RWPE2 (cell line): ENCODE measurements at regions not wholly inside any gene's neighbourhood (a gene's known extent, or its start where the extent isn't known, plus 50 kb on each side); places are given as distances from the start of the nearest gene placed in this dataset.
A peak's percentile ranks its signal among the peaks of the same experiment; 100 is the strongest.

Experiments used
- ATAC-seq: fragments of 200-7000 bp; cut with Tn5 transposase; 3 replicates; pipeline ENCODE4 v1.9.1; 2021; ENCODE audit warnings: low read depth
- DNase-seq: peaks from one replicate; pipeline ENCODE4 v3.0.0-alpha.2; 2020; ENCODE audit warnings: low spot score
- H3K27ac ChIP-seq: fragments of 450-650 bp; 2 replicates; pipeline ENCODE4 v1.5.1; 2017; ENCODE audit warnings: mild to moderate bottlenecking; ENCODE audit not compliant: poor library complexity, severe bottlenecking
- H3K27me3 ChIP-seq: fragments of 250-450 bp; sonication (Bioruptor Pico); 2 replicates; pipeline ENCODE4 v1.5.1; 2021; ENCODE audit warnings: mild to moderate bottlenecking, moderate library complexity; ENCODE audit not compliant: insufficient read depth, poor library complexity, severe bottlenecking
- H3K36me3 ChIP-seq: fragments of 250-450 bp; sonication (Bioruptor Pico); 2 replicates; pipeline ENCODE4 v1.5.1; 2020; ENCODE audit warnings: low read depth, mild to moderate bottlenecking, moderate library complexity
- H3K4me1 ChIP-seq: fragments of 250-450 bp; sonication (Bioruptor Pico); 2 replicates; pipeline ENCODE4 v1.5.1; 2021; ENCODE audit warnings: mild to moderate bottlenecking, moderate library complexity; ENCODE audit not compliant: insufficient read depth, poor library complexity, severe bottlenecking
- H3K4me3 ChIP-seq: fragments of 250-450 bp; sonication (Bioruptor Pico); 2 replicates; pipeline ENCODE4 v1.5.1; 2021; ENCODE audit warnings: mild to moderate bottlenecking, moderate library complexity; ENCODE audit not compliant: severe bottlenecking
- H3K9me3 ChIP-seq: fragments of 250-450 bp; sonication (Bioruptor Pico); 2 replicates; pipeline ENCODE4 v1.5.1; 2021; ENCODE audit warnings: mild to moderate bottlenecking, moderate library complexity; ENCODE audit not compliant: severe bottlenecking
- CTCF ChIP-seq: fragments of 450-650 bp; IDR thresholded peaks from one replicate; pipeline ENCODE4 v1.5.1; 2017; ENCODE audit warnings: mild to moderate bottlenecking, moderate library complexity; ENCODE audit not compliant: poor library complexity, severe bottlenecking

DNA sequence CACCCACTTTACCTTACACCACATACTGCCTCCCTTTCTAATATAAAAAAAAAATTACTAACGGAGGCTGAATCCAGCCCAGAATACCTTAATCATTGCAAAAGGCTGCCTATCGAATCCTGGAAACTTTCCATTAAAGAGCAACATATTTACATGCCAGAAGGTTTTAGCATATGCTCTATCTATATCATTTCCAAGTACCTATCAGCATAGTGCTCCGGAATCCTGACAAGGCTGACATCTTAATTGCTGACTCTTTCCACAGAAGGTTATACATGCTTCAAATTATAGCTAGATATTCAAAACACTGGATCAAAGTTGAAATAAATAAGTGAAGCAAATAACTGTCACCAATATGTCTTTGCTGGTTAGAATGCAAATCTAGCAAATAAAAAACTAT lies 170.9 kb upstream of the CDK1 start:
- Histone ChIP-seq H3K36me3 (no peaks in the 10 kb centered on the region), H3K9me3 (no peaks in the 10 kb centered on the region), H3K4me1 (peaks cover 22% of the 10 kb centered on the region), H3K27me3 (no peaks in the 10 kb centered on the region), H3K27ac (peak overlapping the region; percentile 43), H3K4me3 (no peak overlapping the region)
- DNase-seq (no peak), ATAC-seq (no peak)
- TF ChIP-seq CTCF, result no peak

DNA sequence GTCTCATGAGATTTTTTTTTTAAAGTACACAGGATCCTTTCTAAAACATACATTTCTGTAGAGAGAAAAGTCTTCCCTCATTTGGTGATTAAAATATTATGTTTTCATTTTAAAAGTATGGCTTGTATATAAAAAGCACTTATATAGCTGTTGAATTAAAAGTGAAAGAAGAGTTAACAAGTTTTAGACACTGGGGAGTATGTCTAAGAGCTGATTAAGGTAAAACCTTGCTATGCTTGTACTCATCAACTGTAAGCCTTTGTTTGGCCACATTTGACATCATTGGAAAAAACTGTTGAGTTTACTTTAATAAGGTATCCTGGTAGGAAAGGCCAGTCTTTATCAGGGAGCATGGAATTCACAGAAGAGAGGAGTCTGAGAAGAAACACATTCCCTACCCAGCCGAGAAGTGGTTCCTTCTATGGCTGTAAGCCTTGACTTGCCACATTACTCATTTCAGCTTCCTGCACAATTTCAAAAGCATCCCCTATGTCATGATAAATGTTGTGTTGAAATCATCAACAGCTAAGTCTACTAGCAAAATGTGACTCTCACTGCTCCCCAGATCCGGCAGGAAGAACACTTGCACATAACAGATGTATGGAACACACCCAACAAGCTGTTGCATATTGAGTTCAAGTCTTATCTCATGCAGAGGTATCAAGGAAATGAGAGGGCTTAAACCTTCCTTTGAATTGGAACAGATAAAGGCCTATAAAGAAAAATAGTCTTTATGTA lies 171.8 kb upstream of the CDK1 start:
- H3K9me3 ChIP-seq, result no peaks in the 10 kb centered on the region
- no peaks in the 10 kb centered on the region for H3K27me3 ChIP-seq
- TF ChIP-seq CTCF, result no peak
- no peak overlapping the region for H3K4me3 ChIP-seq
- H3K4me1 ChIP-seq, result peaks cover 16% of the 10 kb centered on the region
- H3K27ac ChIP-seq, result peak overlapping the region; percentile 43
- H3K36me3 ChIP-seq, result no peaks in the 10 kb centered on the region
- DNase-seq (no peak), ATAC-seq (peak; percentile 58)

DNA sequence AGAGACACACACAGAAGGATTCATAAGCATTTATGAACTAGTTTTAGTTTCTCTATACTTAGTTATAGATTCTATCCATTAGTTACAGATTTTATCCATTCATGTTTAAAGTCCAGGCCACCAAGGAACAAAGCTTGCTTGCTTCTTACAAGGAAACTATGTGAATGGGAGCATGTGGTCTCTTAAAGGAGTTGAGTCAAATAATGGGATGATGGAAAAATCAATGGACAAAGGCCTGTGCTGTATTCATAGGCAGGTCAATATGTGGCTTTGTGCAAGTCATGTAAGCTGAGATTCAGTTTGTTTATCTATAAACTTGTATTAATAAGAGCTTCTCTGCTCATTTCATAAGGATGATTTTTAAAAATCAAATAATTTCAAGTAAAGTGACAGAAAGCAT lies 172.8 kb upstream of the CDK1 start:
- Histone ChIP-seq H3K36me3 (no peaks in the 10 kb centered on the region), H3K4me1 (peaks cover 11% of the 10 kb centered on the region), H3K4me3 (no peak overlapping the region), H3K9me3 (no peaks in the 10 kb centered on the region), H3K27ac (no peak overlapping the region), H3K27me3 (no peaks in the 10 kb centered on the region)
- TF ChIP-seq CTCF, result no peak
- DNase-seq, result no peak
- ATAC-seq, result no peak

DNA sequence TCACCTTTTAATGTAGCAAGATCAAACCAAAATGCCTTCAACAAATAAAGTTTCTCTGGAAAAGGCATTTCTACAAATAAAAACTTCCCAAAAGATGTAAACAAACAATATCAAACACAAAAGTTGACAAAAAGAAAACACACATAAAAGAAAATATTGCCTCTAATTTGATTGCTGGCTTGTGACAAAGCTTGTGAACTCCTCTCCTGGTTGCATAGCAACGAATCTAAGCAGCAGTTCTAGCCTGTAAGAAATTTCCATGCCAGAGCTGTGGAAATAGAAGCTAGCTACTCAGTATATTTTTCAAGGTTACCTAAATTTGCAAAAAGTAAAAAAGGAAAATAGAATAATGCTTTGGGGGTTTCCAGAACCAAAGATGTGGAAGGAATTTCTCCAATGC lies 173.9 kb upstream of the CDK1 start:
- no peaks in the 10 kb centered on the region for H3K27me3 ChIP-seq
- DNase-seq, result no peak
- no peak for TF ChIP-seq CTCF
- H3K27ac ChIP-seq, result no peak overlapping the region
- no peak overlapping the region for H3K4me3 ChIP-seq
- H3K9me3 ChIP-seq, result no peaks in the 10 kb centered on the region
- ATAC-seq, result no peak
- H3K36me3 ChIP-seq, result no peaks in the 10 kb centered on the region
- peaks cover 11% of the 10 kb centered on the region for H3K4me1 ChIP-seq

DNA sequence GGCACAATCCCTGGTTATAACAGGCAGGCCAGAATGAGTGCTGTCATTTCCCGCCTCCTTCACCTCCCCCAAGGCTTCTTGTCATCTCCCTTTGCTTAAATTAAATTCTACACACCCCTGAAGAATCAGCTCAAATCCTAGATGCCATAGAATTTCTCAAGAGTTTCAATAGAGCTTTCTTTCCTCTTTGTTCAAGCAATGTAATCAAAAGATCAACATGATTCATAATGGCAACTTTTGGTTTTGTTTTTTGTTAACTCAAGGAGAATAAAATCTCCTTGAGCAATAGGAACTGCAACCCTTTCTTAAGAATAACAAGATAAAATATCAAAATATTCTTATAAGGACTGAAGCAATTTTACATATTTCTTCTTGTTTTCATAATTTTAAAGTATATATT lies 180.8 kb upstream of the CDK1 start:
- Histone ChIP-seq H3K4me3 (no peak overlapping the region), H3K27me3 (no peaks in the 10 kb centered on the region), H3K9me3 (no peaks in the 10 kb centered on the region), H3K27ac (no peak overlapping the region), H3K4me1 (no peaks in the 10 kb centered on the region), H3K36me3 (no peaks in the 10 kb centered on the region)
- no peak for DNase-seq
- no peak for ATAC-seq
- TF ChIP-seq CTCF, result no peak
